WERI-Rb-1 (cell line): ENCODE measurements at regions not wholly inside any gene's neighbourhood (a gene's known extent, or its start where the extent isn't known, plus 50 kb on each side); places are given as distances from the start of the nearest gene placed in this dataset.

ENCODE experiments used
- DNase-seq: peaks from one replicate; pipeline ENCODE4 v3.0.0-alpha.2; 2020
- H3K27ac ChIP-seq: fragments of 250-450 bp; sonication (Bioruptor Pico); 2 replicates; pipeline ENCODE4 v1.5.1; 2020; ENCODE audit warnings: mild to moderate bottlenecking, moderate library complexity
- H3K27me3 ChIP-seq: fragments of 250-450 bp; sonication (Bioruptor Pico); 2 replicates; pipeline ENCODE4 v1.5.1; 2021; ENCODE audit warnings: mild to moderate bottlenecking, low read depth, moderate library complexity; ENCODE audit not compliant: insufficient read depth, severe bottlenecking
- H3K36me3 ChIP-seq: fragments of 250-450 bp; sonication (Bioruptor Pico); 2 replicates; pipeline ENCODE4 v1.5.1; 2020; ENCODE audit warnings: mild to moderate bottlenecking, moderate library complexity
- H3K4me3 ChIP-seq: 2 replicates; pipeline ENCODE4 v1.5.1; 2011; ENCODE audit warnings: low read depth, mild to moderate bottlenecking, control low read depth, low read length
- H3K9me3 ChIP-seq: fragments of 250-450 bp; sonication (Bioruptor Pico); 2 replicates; pipeline ENCODE4 v1.5.1; 2021; ENCODE audit warnings: mild to moderate bottlenecking, moderate library complexity; ENCODE audit not compliant: severe bottlenecking
- TF ChIP-seq, protein P1 (sequence below): IDR thresholded peaks from 2 replicates; pipeline ENCODE4 v1.5.1; 2011; ENCODE audit warnings: low read depth, mild to moderate bottlenecking, control low read depth, inconsistent platforms, low read length

- Histone ChIP-seq H3K4me3 (no peak overlapping the region), H3K36me3 (no peaks in the 10 kb centered on the region)
Observed at GRCh38 chr11:119533462-119533861, 110.5 kb upstream of the THY1 start.

DNA sequence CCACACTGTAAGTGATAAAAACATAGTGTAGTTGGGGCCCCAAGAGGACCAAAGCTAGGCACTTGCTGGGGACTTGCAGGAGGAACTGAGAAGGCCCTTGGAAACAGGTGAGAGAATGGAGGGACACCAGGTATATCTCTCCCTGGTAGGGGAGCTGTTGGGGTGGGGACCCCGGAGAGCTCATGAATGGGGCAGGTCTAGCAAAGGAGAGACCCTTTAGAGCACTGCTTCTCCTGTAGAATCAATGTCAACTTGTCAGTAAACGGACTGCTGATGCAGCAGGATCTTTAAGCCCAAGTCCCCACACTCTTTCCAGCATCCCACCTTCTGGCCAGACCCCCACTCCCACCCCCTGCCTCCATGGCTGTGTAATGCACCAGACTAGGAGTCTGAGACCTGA is 109.6 kb upstream of the THY1 start:
- TF ChIP-seq, protein P1, sequence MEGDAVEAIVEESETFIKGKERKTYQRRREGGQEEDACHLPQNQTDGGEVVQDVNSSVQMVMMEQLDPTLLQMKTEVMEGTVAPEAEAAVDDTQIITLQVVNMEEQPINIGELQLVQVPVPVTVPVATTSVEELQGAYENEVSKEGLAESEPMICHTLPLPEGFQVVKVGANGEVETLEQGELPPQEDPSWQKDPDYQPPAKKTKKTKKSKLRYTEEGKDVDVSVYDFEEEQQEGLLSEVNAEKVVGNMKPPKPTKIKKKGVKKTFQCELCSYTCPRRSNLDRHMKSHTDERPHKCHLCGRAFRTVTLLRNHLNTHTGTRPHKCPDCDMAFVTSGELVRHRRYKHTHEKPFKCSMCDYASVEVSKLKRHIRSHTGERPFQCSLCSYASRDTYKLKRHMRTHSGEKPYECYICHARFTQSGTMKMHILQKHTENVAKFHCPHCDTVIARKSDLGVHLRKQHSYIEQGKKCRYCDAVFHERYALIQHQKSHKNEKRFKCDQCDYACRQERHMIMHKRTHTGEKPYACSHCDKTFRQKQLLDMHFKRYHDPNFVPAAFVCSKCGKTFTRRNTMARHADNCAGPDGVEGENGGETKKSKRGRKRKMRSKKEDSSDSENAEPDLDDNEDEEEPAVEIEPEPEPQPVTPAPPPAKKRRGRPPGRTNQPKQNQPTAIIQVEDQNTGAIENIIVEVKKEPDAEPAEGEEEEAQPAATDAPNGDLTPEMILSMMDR: no peak
- DNase-seq: no peak
- no peaks in the 10 kb centered on the region for H3K9me3 ChIP-seq
- H3K36me3 ChIP-seq: no peaks in the 10 kb centered on the region
- no peak overlapping the region for H3K27ac ChIP-seq
- H3K4me3 ChIP-seq: no peak overlapping the region
- H3K27me3 ChIP-seq: no peaks in the 10 kb centered on the region

More at GRCh38 chr11:119533462-119533861, 110.5 kb upstream of the THY1 start:
- H3K27ac ChIP-seq: no peak overlapping the region
- TF ChIP-seq, protein P1: no peak
- DNase-seq: no peak
- no peaks in the 10 kb centered on the region for H3K9me3 ChIP-seq
- no peaks in the 10 kb centered on the region for H3K27me3 ChIP-seq

GRCh38 chr11:119531623-119532022 is 108.7 kb upstream of the THY1 start:
- no peaks in the 10 kb centered on the region for H3K36me3 ChIP-seq
- no peaks in the 10 kb centered on the region for H3K27me3 ChIP-seq
- DNase-seq: no peak
- TF ChIP-seq, protein P1: no peak
- H3K9me3 ChIP-seq: no peaks in the 10 kb centered on the region
- no peak overlapping the region for H3K27ac ChIP-seq
- no peak overlapping the region for H3K4me3 ChIP-seq

GRCh38 chr11:119531056-119531455 is 108.1 kb upstream of the THY1 start:
- Histone ChIP-seq H3K27ac (no peak overlapping the region), H3K36me3 (no peaks in the 10 kb centered on the region), H3K27me3 (no peaks in the 10 kb centered on the region), H3K4me3 (no peak overlapping the region), H3K9me3 (no peaks in the 10 kb centered on the region)
- DNase-seq: no peak
- TF ChIP-seq, protein P1: no peak

DNA sequence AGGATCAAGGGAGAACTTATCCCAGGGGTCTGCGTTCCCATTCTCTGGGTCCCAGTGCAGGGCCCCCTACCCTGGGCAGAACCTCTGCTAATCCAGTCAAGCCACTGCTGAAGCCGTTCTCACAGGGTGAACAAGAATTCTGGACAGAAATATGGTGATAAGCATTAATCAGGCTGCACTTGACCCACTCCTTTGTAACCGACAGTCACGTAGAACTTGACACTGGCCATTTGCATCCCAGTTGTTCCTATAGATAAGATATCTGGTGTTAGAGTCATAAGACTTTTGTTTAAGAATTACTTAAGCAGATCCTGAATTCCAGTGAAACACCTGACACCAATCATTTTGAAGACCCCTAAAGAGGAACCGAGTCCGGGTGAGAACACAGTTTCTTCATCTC is 107.5 kb upstream of the THY1 start:
- Histone ChIP-seq H3K9me3 (no peaks in the 10 kb centered on the region), H3K36me3 (no peaks in the 10 kb centered on the region), H3K27ac (no peak overlapping the region), H3K27me3 (no peaks in the 10 kb centered on the region), H3K4me3 (no peak overlapping the region)
- no peak for DNase-seq
- TF ChIP-seq, protein P1: no peak

DNA sequence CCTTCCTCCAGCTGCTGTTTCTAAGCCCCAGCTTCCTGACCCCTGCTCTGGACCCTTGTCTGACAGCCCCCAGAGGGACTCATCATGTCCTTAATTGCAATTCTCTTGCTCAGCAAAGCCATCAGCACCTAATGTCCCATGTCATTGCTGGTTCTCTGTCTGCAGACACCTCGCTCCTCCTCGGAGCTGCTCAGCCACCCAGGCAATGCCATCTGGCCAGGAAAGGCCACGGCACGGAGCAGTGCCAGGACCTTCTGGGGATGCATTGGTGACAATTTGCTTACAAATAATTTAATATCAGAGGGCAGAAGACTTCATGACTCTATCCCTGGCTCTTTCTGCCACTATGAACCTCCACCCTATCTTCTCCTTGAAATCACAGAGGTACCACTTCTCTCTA is 107.0 kb upstream of the THY1 start:
- Histone ChIP-seq H3K27me3 (no peaks in the 10 kb centered on the region), H3K27ac (no peak overlapping the region), H3K9me3 (no peaks in the 10 kb centered on the region), H3K4me3 (no peak overlapping the region), H3K36me3 (no peaks in the 10 kb centered on the region)
- no peak for DNase-seq
- TF ChIP-seq, protein P1: no peak
